Right ventricle myocardium superior (tissue), 1 donor: ENCODE measurements at regions not wholly inside any gene's neighbourhood (a gene's known extent, or its start where the extent isn't known, plus 50 kb on each side); places are given as distances from the start of the nearest gene placed in this dataset.

Source experiments
- ATAC-seq: fragments of 200-7000 bp; cut with Tn5 transposase; one replicate; pipeline ENCODE4 v1.9.1; 2020; ENCODE audit warnings: mild to moderate bottlenecking; ENCODE audit not compliant: poor library complexity
- DNase-seq: peaks from one replicate; pipeline ENCODE4 v3.0.0-alpha.2; 2020
- intact Hi-C: fragments of 100-400 bp; cut with DNase I; formaldehyde crosslinking; loops from one replicate; pipeline ENCODE4 v1.11.2; 2022
- donor health status: DM: no; HTN: yes; CAD: no; lungs with severe emphysema.

- intact Hi-C loops = no loop called here
- peak; percentile 87 for ATAC-seq
- no peak for DNase-seq
Measured at GRCh38 chr2:217331523-217332416, 471.9 kb upstream of the TNP1 start.

GRCh38 chr2:217330647-217331046 is 470.8 kb upstream of the TNP1 start:
- no peak for DNase-seq
- ATAC-seq = no peak
- intact Hi-C loops = no loop called here

GRCh38 chr2:217329023-217329431 is 469.2 kb upstream of the TNP1 start:
- no peak for ATAC-seq
- DNase-seq = no peak
- intact Hi-C loops = no loop called here

- intact Hi-C loops = no loop called here
- DNase-seq (no peak), ATAC-seq (no peak)
Measured at GRCh38 chr2:217328622-217328978, 468.7 kb upstream of the TNP1 start.

- ATAC-seq (no peak), DNase-seq (no peak)
- intact Hi-C loops = no loop called here
Measured at GRCh38 chr2:217327953-217328621, 468.2 kb upstream of the TNP1 start.

GRCh38 chr2:217326238-217327022 is 466.6 kb upstream of the TNP1 start:
- peak; percentile 65 for ATAC-seq
- no peak for DNase-seq
- intact Hi-C loops = no loop called here

- no peak for DNase-seq
- intact Hi-C loops = no loop called here
- ATAC-seq = no peak
Measured at GRCh38 chr2:217325816-217326215, 466.0 kb upstream of the TNP1 start.

- intact Hi-C loops = no loop called here
- ATAC-seq (no peak), DNase-seq (no peak)
Measured at GRCh38 chr2:217325251-217325650, 465.4 kb upstream of the TNP1 start.

GRCh38 chr2:217316743-217317142 is 456.9 kb upstream of the TNP1 start:
- ATAC-seq = no peak
- intact Hi-C loops = no loop called here
- no peak for DNase-seq

GRCh38 chr2:217314021-217314460 is 454.2 kb upstream of the TNP1 start:
- DNase-seq = no peak
- intact Hi-C loops = no loop called here
- no peak for ATAC-seq

GRCh38 chr2:217313386-217313785 is 453.5 kb upstream of the TNP1 start:
- no peak for DNase-seq
- no peak for ATAC-seq
- intact Hi-C loops = no loop called here

- DNase-seq (no peak), ATAC-seq (no peak)
- intact Hi-C loops = no loop called here
Measured at GRCh38 chr2:217309056-217309455, 449.2 kb upstream of the TNP1 start.

GRCh38 chr2:217307023-217307422 is 447.2 kb upstream of the TNP1 start:
- no peak for DNase-seq
- intact Hi-C loops = no loop called here

GRCh38 chr2:217305882-217306281 is 446.0 kb upstream of the TNP1 start:
- ATAC-seq = no peak
- intact Hi-C loops = no loop called here
- no peak for DNase-seq

More at GRCh38 chr2:217307023-217307422, 447.2 kb upstream of the TNP1 start:
- ATAC-seq = no peak

GRCh38 chr2:217304582-217304981 is 444.7 kb upstream of the TNP1 start:
- intact Hi-C loops = no loop called here

GRCh38 chr2:217302856-217303255 is 443.0 kb upstream of the TNP1 start:
- no peak for DNase-seq
- no peak for ATAC-seq
- intact Hi-C loops = no loop called here

More at GRCh38 chr2:217304582-217304981, 444.7 kb upstream of the TNP1 start:
- DNase-seq (no peak), ATAC-seq (no peak)

- intact Hi-C loops = no loop called here
- DNase-seq (peak; percentile 43), ATAC-seq (peak; percentile 92)
Measured at GRCh38 chr2:217301142-217301925, 441.5 kb upstream of the TNP1 start.

GRCh38 chr2:217299590-217299989 is 439.7 kb upstream of the TNP1 start:
- intact Hi-C loops = loop anchor here (10.0 kb wide), 1 partner anchor 85 kb away; no protein-coding TSS in a partner anchor
- DNase-seq (no peak), ATAC-seq (no peak)
